ENCODE measurements at regions not wholly inside any gene's neighbourhood (a gene's known extent, or its start where the extent isn't known, plus 50 kb on each side); places are given as distances from the start of the nearest gene placed in this dataset.

DNA sequence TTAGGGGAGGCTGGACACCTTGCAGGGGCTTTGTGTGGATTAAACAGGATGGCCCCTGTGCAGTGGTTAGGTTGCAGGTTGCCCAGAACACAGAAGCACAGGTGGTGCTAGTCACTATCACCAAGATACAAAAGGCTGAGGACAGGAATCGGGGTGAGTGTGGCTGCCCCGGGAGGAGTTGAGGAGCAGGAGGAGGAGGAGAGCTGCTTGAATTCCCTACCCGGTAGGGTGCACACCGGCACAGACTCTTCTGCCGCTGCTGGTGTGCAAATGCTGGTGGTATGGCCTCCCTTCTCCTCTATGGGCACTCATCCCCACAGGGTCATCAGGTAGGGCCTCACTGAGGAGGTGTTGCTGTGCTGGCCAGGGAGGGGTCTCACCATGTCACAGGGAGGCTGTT is 67.5 kb upstream of the SMAD6 start:
- TF ChIP-seq L3MBTL2 (conservative IDR thresholded peaks at IDR 0.05): no peak
- TF ChIP-seq, protein P1, sequence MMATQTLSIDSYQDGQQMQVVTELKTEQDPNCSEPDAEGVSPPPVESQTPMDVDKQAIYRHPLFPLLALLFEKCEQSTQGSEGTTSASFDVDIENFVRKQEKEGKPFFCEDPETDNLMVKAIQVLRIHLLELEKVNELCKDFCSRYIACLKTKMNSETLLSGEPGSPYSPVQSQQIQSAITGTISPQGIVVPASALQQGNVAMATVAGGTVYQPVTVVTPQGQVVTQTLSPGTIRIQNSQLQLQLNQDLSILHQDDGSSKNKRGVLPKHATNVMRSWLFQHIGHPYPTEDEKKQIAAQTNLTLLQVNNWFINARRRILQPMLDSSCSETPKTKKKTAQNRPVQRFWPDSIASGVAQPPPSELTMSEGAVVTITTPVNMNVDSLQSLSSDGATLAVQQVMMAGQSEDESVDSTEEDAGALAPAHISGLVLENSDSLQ (IDR thresholded peaks at IDR 0.05): no peak
- TF ChIP-seq ZNF384 (IDR thresholded peaks at IDR 0.05): no peak
- TF ChIP-seq ELF4 (IDR thresholded peaks at IDR 0.05): no peak

Measured in HEK293T (cell line).